ENCODE measurements at regions not wholly inside any gene's neighbourhood (a gene's known extent, or its start where the extent isn't known, plus 50 kb on each side); places are given as distances from the start of the nearest gene placed in this dataset.
A peak's percentile ranks its signal among the peaks of the same experiment; 100 is the strongest.
"Not testable (repeated sequence)": the region's sequence is repeated elsewhere in the genome, so short reads cannot be mapped to it uniquely, and the experiment has no call there.

DNA sequence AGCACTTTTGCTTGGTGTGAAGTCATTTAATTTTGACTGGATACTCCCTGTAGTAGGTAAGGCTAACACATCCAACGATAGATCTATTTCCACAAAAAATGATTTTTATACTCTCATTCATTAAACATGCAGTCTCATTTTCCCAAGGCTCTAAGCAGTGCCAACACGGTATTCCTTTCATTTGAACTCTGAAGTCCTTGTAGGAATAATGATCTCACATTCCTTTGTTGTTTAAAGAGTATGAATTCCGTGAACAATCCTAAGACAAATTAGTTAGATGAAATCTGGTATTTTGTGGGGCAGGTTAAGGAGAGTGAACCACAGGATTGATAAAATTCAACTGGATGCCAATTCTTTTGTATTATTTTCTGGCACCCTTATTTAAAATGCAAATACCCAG lies 66.6 kb downstream of the LACC1 start:
- no peaks in the 10 kb centered on the region for H3K4me1 ChIP-seq (ENCODE audit: insufficient read depth, low read length, poor library complexity, severe bottlenecking)
- H3K4me2 ChIP-seq (ENCODE audit: low read depth, low read length, poor library complexity, severe bottlenecking) = no peak overlapping the region
- TF ChIP-seq EZH2phosphoT487 (IDR thresholded peaks at IDR 0.05; ENCODE audit: borderline replicate concordance) = no peak
- TF ChIP-seq, protein P1, sequence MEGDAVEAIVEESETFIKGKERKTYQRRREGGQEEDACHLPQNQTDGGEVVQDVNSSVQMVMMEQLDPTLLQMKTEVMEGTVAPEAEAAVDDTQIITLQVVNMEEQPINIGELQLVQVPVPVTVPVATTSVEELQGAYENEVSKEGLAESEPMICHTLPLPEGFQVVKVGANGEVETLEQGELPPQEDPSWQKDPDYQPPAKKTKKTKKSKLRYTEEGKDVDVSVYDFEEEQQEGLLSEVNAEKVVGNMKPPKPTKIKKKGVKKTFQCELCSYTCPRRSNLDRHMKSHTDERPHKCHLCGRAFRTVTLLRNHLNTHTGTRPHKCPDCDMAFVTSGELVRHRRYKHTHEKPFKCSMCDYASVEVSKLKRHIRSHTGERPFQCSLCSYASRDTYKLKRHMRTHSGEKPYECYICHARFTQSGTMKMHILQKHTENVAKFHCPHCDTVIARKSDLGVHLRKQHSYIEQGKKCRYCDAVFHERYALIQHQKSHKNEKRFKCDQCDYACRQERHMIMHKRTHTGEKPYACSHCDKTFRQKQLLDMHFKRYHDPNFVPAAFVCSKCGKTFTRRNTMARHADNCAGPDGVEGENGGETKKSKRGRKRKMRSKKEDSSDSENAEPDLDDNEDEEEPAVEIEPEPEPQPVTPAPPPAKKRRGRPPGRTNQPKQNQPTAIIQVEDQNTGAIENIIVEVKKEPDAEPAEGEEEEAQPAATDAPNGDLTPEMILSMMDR (conservative IDR thresholded peaks at IDR 0.05; ENCODE audit: low read length) = no peak
- H2AFZ ChIP-seq (ENCODE audit: low read length) = no peak overlapping the region
- H3K79me2 ChIP-seq (ENCODE audit: insufficient read depth, low read length) = no peaks in the 10 kb centered on the region
- no peak overlapping the region for H3K9ac ChIP-seq (ENCODE audit: low read depth, low read length, poor library complexity, severe bottlenecking)
- no peaks in the 10 kb centered on the region for H3K9me2 ChIP-seq (replicated peaks; ENCODE audit: low read depth, low read length)
- H3K36me3 ChIP-seq (ENCODE audit: insufficient read depth, low read length) = no peaks in the 10 kb centered on the region
- H3K27me3 ChIP-seq (ENCODE audit: insufficient read depth, low read length, poor library complexity, severe bottlenecking) = no peaks in the 10 kb centered on the region
- peaks cover 5% of the 10 kb centered on the region; the same call in 1 of the 2 replicates for H3K9me3 ChIP-seq (ENCODE audit: insufficient read depth, low read depth, low read length)
- no peaks in the 10 kb centered on the region for H4K20me1 ChIP-seq (ENCODE audit: insufficient read depth, low read length, poor library complexity, severe bottlenecking)
- no peak overlapping the region for H3K4me3 ChIP-seq (ENCODE audit: low read length, poor library complexity, severe bottlenecking)
- H3F3A ChIP-seq (ENCODE audit: low read depth) = no peaks in the 10 kb centered on the region

GRCh38 chr13:43947897-43948458 lies 68.3 kb downstream of the LACC1 start:
- Histone ChIP-seq H2AFZ (ENCODE audit: low read length) (no peak overlapping the region), H3K27me3 (ENCODE audit: insufficient read depth, low read length, poor library complexity, severe bottlenecking) (no peaks in the 10 kb centered on the region), H3K4me3 (ENCODE audit: low read length, poor library complexity, severe bottlenecking) (no peak overlapping the region), H3K36me3 (ENCODE audit: insufficient read depth, low read length) (no peaks in the 10 kb centered on the region), H3K9me2 (replicated peaks; ENCODE audit: low read depth, low read length) (no peaks in the 10 kb centered on the region), H3K9me3 (ENCODE audit: insufficient read depth, low read depth, low read length) (peaks cover 5% of the 10 kb centered on the region; the same call in 1 of the 2 replicates), H3K9ac (ENCODE audit: low read depth, low read length, poor library complexity, severe bottlenecking) (no peak overlapping the region), H3K4me1 (ENCODE audit: insufficient read depth, low read length, poor library complexity, severe bottlenecking) (no peaks in the 10 kb centered on the region), H4K20me1 (ENCODE audit: insufficient read depth, low read length, poor library complexity, severe bottlenecking) (no peaks in the 10 kb centered on the region), H3K4me2 (ENCODE audit: low read depth, low read length, poor library complexity, severe bottlenecking) (no peak overlapping the region), H3F3A (ENCODE audit: low read depth) (no peaks in the 10 kb centered on the region), H3K79me2 (ENCODE audit: insufficient read depth, low read length) (no peaks in the 10 kb centered on the region)
- TF ChIP-seq, protein P1 (conservative IDR thresholded peaks at IDR 0.05; ENCODE audit: low read length) = no peak
- TF ChIP-seq EZH2phosphoT487 (IDR thresholded peaks at IDR 0.05; ENCODE audit: borderline replicate concordance) = no peak

- H3K4me1 ChIP-seq (ENCODE audit: insufficient read depth, low read length, poor library complexity, severe bottlenecking) = peaks cover 8% of the 10 kb centered on the region
- no peaks in the 10 kb centered on the region; the same call in 1 of the 2 replicates for H3K9me3 ChIP-seq (ENCODE audit: insufficient read depth, low read depth, low read length)
- no peaks in the 10 kb centered on the region for H3K27me3 ChIP-seq (ENCODE audit: insufficient read depth, low read length, poor library complexity, severe bottlenecking)
- H3K79me2 ChIP-seq (ENCODE audit: insufficient read depth, low read length) = no peaks in the 10 kb centered on the region
- no peaks in the 10 kb centered on the region for H3F3A ChIP-seq (ENCODE audit: low read depth)
- no peak for TF ChIP-seq EZH2phosphoT487 (IDR thresholded peaks at IDR 0.05; ENCODE audit: borderline replicate concordance)
- TF ChIP-seq, protein P1 (conservative IDR thresholded peaks at IDR 0.05; ENCODE audit: low read length) = no peak
- no peaks in the 10 kb centered on the region for H3K36me3 ChIP-seq (ENCODE audit: insufficient read depth, low read length)
- no peaks in the 10 kb centered on the region for H3K9me2 ChIP-seq (replicated peaks; ENCODE audit: low read depth, low read length)
- H3K9ac ChIP-seq (ENCODE audit: low read depth, low read length, poor library complexity, severe bottlenecking) = no peak overlapping the region
- H3K4me2 ChIP-seq (ENCODE audit: low read depth, low read length, poor library complexity, severe bottlenecking) = peak overlapping the region; percentile 25
- no peaks in the 10 kb centered on the region for H4K20me1 ChIP-seq (ENCODE audit: insufficient read depth, low read length, poor library complexity, severe bottlenecking)
- no peak overlapping the region for H3K4me3 ChIP-seq (ENCODE audit: low read length, poor library complexity, severe bottlenecking)
- H2AFZ ChIP-seq (ENCODE audit: low read length) = peak overlapping the region; percentile 42; the same call in 1 of the 2 replicates
Observed at GRCh38 chr13:43953370-43953769, 73.7 kb downstream of the LACC1 start.

GRCh38 chr13:43956975-43957374 lies 77.3 kb downstream of the LACC1 start:
- H3K9me3 ChIP-seq (ENCODE audit: insufficient read depth, low read depth, low read length); H3K9ac ChIP-seq (ENCODE audit: low read depth, low read length, poor library complexity, severe bottlenecking); H3K27me3 ChIP-seq (ENCODE audit: insufficient read depth, low read length, poor library complexity, severe bottlenecking); H3K4me1 ChIP-seq (ENCODE audit: insufficient read depth, low read length, poor library complexity, severe bottlenecking); H4K20me1 ChIP-seq (ENCODE audit: insufficient read depth, low read length, poor library complexity, severe bottlenecking); H3F3A ChIP-seq (ENCODE audit: low read depth); H3K79me2 ChIP-seq (ENCODE audit: insufficient read depth, low read length); H2AFZ ChIP-seq (ENCODE audit: low read length); H3K4me2 ChIP-seq (ENCODE audit: low read depth, low read length, poor library complexity, severe bottlenecking); H3K9me2 ChIP-seq (replicated peaks; ENCODE audit: low read depth, low read length); H3K4me3 ChIP-seq (ENCODE audit: low read length, poor library complexity, severe bottlenecking); H3K36me3 ChIP-seq (ENCODE audit: insufficient read depth, low read length): not testable (repeated sequence)
